ENCODE measurements at regions not wholly inside any gene's neighbourhood (a gene's known extent, or its start where the extent isn't known, plus 50 kb on each side); places are given as distances from the start of the nearest gene placed in this dataset.
"Not testable (repeated sequence)": the region's sequence is repeated elsewhere in the genome, so short reads cannot be mapped to it uniquely, and the experiment has no call there.

DNA sequence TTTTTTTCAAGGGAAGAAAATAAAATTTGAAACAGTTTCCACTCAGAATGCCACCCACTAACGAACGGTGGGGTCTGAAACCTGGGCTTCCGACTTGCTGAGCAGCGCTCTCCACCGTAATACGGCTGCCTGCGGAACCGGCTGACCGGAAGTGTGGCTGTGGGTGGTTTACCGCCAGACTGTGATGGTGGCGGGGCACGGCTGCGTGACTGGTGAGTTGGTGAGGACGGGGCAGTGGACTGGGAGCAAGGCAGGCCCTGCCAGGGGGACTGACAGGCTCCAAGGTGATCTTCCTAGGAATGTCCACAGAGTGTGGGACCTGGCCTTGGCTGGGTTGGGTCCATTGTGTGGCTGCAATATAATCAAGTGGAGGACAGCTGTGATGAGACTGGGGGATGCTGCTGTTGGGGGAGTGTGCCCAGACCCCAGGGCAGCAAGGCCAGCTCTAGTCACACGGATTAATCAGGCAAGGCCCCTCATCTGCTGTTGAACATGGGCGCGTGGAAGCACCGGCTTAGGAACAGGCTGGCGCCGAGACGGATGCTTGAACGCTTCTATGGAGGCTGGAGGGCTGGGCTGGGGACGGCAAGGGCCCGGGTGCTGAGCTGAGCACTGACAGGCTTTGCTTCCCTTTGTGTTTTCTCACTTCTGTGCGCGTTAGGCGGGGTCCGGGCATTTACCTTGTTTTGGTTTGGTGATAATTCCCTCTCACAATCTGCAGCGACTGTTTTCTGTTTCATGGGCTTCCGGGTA is 357.7 kb upstream of the SPRED2 start:
- no peak for DNase-seq (ENCODE audit: low spot score)

- no peak for DNase-seq (ENCODE audit: low spot score)
Measured at GRCh38 chr2:65788556-65788955, 356.2 kb upstream of the SPRED2 start.

GRCh38 chr2:65786765-65787164 is 354.4 kb upstream of the SPRED2 start:
- DNase-seq (ENCODE audit: low spot score): no peak

GRCh38 chr2:65786007-65786717 is 353.8 kb upstream of the SPRED2 start:
- DNase-seq (ENCODE audit: low spot score): no peak

GRCh38 chr2:65782996-65783650 is 350.7 kb upstream of the SPRED2 start:
- no peak for DNase-seq (ENCODE audit: low spot score)

- no peak for DNase-seq (ENCODE audit: low spot score)
Measured at GRCh38 chr2:65782186-65782585, 349.8 kb upstream of the SPRED2 start.

DNA sequence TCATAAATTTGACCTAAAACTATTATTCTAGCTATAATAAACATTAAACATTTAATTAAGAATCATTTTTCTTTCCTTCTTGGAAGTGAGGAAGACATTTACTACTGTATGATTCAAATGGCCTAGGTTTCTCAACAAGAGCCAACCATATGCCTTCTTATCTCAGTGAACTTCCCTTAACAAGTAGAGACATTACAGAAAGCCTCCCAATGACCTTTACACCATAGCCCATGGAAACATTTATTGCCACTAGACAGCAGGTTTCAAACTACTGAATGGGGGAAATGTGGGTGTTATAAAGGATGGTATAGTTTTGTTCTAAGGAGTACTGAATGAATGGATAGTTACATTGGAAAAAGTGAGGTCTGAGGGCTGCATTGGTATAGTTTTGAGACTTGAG is 349.4 kb upstream of the SPRED2 start:
- no peak for DNase-seq (ENCODE audit: low spot score)

- DNase-seq (ENCODE audit: low spot score): no peak
Measured at GRCh38 chr2:65779021-65779420, 346.6 kb upstream of the SPRED2 start.

DNA sequence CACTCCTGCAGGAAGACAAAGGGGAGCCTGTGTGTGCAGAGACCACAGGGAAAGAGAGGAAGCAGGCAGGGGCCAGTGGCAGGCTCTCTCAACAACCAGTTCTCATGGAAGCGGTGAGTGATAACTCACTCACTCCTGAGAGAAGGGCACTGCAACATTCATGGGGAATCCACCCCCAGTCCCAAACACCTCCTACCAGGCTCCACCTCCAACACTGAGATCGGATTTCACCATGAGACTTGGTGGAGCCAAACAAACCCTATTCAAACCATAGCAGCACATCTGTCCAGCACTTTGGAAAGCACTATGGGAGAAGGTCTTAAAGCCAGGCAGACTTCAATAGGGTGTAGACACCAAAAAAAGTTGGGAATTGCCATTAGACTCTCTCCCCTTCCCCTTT is 345.7 kb upstream of the SPRED2 start:
- no peak for DNase-seq (ENCODE audit: low spot score)

GRCh38 chr2:65775839-65776238 is 343.4 kb upstream of the SPRED2 start:
- no peak for DNase-seq (ENCODE audit: low spot score)

GRCh38 chr2:65767946-65768345 is 335.5 kb upstream of the SPRED2 start:
- no peak for DNase-seq (ENCODE audit: low spot score)

- no peak for DNase-seq (ENCODE audit: low spot score)
Measured at GRCh38 chr2:65766768-65767267, 334.4 kb upstream of the SPRED2 start.

DNA sequence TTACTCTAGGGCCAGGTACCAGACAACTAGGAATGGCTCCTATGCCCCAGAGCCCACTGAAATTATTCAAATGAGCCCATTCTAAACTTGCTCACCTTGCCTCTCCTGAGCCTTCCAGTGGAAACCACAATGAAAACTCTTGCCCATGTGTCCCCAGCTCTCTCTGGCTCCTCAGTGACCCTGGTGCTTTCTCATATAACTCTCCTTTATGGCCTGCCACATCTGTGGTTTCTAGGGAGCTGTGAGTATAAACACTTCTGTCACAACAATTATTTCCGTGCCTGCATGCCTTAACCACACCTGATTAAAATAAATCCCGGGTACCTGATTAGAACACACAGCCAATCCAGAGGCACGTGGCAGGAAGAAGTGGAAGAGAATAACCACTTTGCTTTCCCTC is 333.0 kb upstream of the SPRED2 start:
- DNase-seq (ENCODE audit: low spot score): no peak

- DNase-seq (ENCODE audit: low spot score): no peak
Measured at GRCh38 chr2:65762068-65762467, 329.7 kb upstream of the SPRED2 start.

GRCh38 chr2:65754219-65754618 is 321.8 kb upstream of the SPRED2 start:
- DNase-seq (ENCODE audit: low spot score): no peak

GRCh38 chr2:65751408-65751807 is 319.0 kb upstream of the SPRED2 start:
- no peak for DNase-seq (ENCODE audit: low spot score)

GRCh38 chr2:65749545-65749944 is 317.1 kb upstream of the SPRED2 start:
- no peak for DNase-seq (ENCODE audit: low spot score)

DNA sequence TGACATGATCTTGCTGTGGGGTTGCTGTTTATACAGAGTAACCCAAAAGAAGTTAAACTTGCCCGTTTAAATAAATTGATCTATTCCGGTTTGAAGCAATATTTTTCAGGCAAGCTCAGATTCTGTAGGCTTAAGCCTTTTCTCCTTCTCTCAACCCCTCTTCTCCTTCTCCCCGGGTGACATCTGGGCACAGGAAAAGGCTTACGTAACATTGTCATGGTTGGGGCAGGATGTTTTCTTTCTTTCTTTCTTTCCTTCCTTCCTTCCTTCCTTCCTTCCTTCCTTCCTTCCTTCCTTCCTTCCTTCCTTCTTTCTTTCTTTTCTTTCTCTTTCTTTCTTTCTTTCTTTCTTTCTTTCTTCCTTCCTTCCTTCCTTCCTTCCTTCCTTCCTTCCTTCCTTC is 315.5 kb upstream of the SPRED2 start:
- DNase-seq (ENCODE audit: low spot score): not testable (repeated sequence)

DNA sequence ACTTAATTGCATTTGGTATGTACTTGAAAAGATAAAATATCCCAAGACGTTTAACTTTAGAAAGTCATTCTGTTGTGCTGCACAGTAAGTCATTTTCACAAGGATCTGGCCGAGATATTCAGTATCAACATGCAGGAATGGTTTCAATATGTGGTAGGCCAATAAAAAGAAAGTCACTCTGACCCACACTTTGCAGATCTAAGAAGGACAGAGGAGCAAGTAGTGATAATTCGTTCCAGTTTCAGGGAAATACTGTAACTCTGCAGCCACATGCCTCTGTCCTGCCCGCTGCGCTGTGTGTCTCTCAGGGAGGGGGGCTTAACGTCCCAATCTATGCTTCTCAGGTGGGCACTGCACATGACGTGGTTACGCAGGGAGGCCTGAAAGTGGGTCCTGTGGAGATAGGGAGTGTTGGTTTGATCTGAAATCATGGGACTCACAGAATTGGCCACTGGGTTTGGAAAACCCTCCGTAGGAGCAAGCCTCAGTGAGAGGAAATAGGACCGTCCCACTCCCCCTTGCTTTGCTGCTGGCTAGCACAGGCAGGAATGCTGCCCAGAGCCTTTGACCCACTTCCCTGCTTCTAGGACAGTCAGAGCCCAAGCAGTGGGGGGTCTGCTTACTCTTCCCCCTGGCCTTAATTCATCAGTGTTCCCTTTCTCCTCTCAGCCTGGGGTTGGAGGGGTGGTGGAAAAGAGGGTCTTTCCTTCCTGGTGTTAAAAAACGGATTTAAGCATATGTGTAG is 314.7 kb upstream of the SPRED2 start:
- DNase-seq (ENCODE audit: low spot score): no peak

DNA sequence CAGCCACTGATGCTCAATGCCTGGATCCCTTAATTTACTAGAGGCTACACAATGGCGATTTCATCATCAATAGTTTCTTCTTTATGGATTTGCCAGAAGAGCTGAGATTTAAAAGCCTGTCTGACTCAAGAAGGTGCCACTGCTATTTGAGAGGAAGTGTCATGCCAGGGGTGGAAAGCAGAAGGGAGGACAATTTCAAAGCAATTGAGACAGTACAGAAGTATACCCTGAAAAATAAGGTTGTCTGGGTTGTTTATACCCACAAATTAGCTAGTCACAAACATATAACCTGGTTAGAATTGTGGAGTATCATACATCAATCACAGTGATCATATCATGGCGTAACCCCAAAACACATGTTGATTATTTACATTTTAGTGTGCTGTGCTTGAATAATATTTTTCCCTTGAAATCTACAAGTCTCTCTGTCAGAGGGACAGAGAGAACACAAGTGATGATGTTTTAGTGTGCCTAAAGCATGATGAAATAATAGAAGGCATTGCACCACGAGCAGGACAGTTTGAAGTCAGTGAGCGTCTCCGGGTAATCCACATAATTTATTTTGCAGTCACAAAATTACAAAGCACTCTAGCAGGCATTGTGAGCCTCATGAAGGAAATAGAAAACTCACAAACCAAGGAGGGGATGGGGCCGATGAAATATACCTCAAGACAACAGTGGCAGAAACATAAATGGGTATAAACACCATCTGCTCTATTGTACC is 312.2 kb upstream of the SPRED2 start:
- no peak for DNase-seq (ENCODE audit: low spot score)

GRCh38 chr2:65742977-65743376 is 310.6 kb upstream of the SPRED2 start:
- no peak for DNase-seq (ENCODE audit: low spot score)

DNA sequence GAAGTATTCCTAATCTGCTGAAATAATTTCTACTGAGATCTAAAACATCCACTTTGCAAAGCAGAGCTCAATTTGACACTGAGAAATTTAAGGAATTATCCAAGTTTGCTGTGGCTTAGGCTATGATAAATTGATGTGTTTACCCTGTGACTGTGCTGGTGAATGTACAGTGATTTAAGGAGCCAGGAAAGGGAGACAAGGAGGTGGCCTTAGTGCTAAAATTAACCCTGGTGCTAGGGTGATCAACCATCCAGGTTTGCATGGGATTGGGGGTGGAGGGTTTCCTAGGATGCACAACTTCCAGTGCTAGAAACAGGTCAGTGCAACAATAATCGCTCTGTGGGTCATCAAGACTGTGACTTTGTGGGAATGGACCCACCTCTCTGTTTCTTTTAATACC is 307.5 kb upstream of the SPRED2 start:
- no peak for DNase-seq (ENCODE audit: low spot score)
